SIG-M5 treated with dmso at 0.1 percent for 504 hours (cell line): ENCODE measurements at regions not wholly inside any gene's neighbourhood (a gene's known extent, or its start where the extent isn't known, plus 50 kb on each side); places are given as distances from the start of the nearest gene placed in this dataset.
"Not testable (repeated sequence)": the region's sequence is repeated elsewhere in the genome, so short reads cannot be mapped to it uniquely, and the experiment has no call there.

Experiments used
- DNase-seq: peaks from one replicate; lab custom pipeline; 2025; ENCODE audit not compliant: unreplicated experiment; lab: John Stamatoyannopoulos, UW

DNA sequence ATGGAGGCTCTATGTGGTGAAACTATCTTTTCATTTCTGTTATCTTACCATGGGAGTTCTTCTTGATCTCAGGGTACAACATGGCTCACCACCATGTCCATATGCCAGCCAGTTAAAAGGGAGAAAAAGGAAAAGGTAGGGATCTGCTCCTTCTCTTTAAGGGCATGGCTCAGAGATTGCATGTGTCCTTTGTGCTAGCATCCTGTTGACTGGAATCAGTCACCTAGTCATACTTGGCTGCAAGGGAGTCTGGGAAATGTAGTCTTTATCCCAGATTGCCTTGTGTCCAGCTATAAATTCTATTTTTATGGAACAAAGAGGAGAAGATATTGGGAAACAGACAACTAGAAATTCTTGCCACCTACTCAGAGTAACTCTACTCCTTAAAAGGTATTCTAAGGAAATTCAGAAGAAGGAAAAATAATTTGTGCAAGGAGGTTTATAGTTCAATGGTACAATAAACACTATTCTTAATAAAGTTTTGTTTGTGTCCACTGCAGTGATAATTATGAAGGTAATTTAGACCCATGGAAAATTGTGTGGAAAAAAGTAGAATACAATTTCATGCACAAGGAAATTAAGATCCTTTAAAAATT lies 86.4 kb upstream of the RPH3A start:
- DNase-seq, result no peak

DNA sequence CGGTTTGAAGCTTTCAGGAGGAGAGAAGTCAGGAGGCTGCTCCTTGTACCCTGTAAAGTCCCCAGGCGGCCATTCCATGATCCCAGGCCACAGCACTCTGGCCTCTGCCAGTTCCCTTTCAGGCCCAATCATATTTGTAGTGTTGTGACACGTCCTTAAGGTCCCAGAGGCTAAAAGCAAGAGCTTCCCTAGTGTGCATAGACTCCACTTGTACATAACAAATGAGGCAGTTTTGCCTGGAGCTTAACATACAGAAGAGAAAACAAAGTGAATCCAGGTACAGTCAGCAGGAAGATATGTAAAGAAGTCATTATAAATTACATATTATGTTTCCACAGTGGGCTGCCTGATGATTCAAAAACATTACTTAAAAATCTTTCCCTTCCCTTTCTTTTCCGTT lies 81.1 kb upstream of the RPH3A start:
- no peak for DNase-seq

DNA sequence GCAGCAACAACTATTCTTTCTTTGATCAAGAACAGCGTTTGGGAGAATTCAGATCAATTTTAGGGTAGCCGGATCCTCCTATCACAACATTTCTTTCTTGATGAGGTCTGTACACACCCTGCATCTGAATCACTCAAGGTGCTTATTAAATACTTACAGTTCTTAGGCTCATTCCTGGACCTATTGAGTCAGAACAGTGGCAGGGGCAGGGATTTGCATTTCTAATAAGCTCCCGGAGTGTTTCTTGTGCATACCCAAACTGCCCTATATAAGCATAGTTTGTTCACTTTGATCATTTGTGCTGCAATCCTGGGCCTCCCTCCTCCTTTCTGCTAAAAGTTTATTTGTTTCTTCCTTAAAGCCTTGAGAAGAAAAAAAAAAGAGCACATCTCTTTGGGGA lies 80.5 kb upstream of the RPH3A start:
- no peak for DNase-seq

DNA sequence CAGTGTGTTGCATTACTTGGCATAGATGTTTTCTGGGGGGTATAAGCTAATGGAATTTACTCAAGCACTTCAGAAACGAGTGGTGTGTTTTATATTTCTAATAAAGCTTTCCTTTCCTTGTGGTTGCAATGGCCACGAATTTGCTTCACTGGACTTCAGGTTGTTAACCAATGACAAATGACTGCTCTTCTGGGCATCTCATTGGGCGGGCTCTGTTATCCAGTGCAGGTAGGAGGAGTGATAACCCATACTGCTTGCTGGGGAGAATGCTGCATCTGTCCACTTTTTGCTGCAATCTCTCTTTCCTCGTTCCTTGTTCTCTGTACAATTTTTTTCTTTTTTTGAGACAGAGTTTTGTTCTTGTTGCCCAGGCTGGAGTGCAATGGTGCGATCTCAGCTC lies 80.0 kb upstream of the RPH3A start:
- no peak for DNase-seq

DNA sequence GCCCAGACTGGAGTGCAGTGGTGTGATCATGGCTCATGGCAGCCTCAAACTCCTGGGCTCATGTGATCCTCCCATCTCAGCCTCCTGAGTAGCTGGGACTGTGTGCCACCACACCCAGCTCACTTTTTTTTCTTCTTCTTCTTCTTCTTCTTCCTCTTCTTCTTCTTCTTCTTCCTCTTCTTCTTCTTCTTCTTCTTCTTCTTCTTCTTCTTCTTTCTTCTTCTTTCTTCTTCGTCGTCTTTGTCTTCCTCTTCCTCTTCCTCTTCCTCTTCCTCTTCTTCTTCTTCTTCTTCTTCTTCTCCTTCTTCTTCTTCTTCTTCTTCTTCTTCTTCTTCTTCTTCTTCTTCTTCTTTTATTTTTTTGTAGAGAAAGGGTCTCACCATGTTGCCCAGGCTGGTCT lies 78.8 kb upstream of the RPH3A start:
- not testable (repeated sequence) for DNase-seq

DNA sequence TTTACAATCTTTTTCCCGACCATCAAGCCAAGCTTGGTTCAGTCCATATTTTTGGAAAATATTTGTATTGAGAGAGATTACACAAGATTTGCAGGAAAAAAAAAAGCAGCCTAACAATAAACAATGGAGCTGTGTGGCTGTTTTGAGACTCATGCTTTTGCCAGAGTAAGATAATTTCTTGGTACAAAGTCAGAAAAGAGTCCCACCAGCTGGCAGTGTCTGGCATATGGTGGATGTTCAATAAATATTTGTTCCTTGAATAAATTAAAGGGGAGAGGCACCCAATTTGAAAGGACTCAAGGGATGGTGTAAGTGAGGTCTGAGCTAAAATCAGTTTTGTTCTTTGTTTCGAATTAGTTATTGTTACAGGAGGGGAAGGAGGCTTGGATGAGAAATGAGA lies 78.1 kb upstream of the RPH3A start:
- no peak for DNase-seq

DNA sequence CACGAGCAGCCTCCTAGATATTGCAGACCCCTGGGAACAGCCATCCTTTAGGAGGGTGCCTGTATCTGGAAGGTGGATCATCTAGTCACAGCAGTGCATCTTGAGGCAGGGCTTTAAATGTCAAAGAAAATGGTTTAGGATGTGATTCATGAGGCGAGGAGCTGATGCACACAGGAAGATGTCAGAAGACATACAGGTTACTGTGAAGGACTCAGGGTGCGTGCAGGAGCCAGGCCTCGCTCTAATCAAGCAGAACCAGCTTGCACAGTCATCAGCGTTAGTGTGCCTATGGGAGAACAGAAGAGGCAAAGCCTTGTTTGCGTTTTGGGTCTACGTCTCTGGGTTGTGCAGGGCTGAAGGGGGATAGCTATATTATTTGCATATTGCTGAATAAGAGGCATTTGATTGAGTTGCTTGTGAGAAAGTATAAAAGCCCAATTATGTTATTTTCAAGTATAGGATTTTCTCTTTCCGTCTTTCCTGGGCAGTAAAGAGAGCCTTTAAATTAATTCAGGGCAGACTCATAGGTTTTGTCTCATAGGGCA lies 77.3 kb upstream of the RPH3A start:
- no peak for DNase-seq

DNA sequence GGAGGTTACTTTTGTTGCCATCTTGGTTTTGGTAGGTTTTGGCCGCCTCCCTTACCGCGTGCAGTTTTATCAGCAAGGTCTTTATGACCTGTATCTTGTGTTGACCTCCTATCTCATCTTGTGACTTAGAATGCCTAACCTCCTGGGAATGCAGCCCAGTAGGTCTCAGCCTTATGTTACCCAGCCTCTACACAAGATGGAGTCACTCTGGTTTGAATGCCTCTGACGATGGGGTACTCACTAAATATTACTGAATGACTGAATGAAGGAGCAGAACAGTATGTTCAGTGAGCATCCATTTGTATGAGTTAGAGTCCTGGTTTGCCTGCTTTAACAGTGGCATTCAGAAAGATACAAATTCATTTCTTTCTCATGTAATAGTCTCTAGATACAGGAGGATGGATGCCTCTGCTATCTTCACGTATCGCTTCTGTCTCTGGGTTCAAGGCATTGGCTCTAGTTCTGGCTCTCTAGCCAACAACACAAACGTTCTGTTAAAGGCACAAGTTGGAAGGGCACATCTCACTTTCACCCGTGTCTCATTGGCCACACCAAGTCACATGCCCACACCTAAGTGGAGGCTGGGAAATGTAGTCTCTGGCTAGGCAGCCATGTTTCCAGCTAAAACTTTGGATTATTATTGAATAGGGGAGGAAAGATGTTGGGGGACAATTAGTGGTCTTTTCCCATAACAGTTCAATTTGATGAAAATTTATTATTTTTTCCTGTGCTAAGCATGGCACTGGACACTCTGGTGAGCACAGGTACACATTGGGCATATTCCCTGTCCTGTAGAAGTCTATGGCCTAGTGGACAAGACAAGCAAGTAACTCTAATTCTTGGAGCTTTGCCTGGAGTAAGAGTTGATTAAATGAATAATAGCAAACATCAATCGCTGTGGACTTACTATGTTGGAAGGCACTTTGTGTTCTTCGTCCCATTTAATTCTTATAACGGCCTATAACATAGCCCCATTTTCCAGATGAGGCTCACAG lies 75.2 kb upstream of the RPH3A start:
- peak; percentile 13 for DNase-seq

DNA sequence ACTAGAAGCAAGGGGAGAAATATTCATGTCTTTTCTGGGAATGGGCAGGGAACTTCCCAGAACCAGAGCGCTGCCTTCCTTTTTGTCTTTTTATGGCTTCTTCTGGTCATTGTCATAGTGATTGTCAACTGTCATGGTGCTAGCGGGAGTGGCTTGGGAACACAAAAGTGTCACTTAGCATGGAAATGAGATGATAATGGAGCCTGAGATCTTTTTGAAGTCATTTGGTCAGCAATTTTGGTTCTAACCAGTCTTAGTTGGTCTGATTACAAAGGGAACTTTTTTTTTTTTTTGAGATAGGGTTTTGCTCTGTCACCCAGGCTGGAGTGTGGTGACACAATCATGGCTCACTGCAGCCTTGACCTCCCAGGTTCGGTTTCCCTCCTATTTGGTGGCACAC lies 62.7 kb upstream of the RPH3A start:
- DNase-seq, result no peak

DNA sequence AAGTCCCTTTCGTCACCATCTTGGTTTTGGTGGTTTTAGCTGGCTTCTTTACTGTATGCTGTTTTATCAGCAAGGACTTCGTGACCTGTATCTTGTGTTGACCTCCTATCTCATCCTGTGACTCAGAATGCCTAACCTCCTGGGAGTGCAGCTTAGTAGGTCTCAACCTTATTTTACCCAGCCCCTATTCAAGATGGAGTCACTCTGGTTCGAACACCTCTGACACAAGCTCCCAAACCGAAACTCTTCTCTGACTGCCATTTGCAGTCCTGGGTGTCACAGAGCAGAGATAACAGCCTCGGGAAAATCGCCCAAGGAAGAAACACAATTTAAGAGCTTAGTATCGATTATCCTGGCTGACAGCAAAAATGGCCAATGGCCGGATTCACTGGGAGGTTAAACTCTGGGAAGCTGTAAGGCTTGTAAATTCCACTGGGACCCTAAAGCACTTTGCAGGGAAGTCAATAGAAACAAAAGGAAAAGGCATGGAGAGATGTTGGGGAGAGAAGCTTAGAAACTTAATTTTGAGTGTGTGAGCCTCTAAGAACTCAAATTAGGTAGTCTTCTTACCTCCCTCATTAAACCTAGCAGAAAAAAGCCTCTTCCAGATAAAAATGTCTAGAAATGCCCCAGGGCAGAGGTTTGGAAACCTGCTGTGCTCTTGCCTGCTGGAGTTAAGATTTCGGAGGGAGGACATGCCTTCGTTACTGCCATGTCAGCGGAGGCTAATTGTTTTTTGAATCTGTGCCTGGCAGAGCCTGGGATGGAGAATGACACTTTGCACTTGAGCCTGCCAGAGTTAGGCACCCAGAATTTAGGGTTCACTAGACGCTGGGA lies 56.5 kb upstream of the RPH3A start:
- no peak for DNase-seq

DNA sequence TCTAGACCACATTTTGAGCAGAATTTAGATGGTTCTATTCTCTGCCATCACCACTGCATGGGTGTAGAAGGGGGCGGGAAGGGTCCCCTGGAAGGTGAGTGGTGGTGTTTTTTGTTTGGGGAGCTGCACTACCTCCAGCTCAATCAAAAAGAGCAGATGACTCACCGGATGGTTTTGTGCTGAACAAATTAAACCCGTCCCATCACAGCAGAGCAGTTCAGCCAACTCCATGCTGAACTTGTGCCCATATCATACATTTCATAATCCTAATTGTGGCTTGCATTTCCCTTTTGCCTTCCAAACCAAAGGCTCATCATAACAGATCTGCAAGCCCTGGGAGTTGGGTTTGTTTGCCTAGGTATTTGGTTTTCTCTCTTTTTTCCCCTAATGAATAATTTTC lies 53.0 kb upstream of the RPH3A start:
- no peak for DNase-seq

DNA sequence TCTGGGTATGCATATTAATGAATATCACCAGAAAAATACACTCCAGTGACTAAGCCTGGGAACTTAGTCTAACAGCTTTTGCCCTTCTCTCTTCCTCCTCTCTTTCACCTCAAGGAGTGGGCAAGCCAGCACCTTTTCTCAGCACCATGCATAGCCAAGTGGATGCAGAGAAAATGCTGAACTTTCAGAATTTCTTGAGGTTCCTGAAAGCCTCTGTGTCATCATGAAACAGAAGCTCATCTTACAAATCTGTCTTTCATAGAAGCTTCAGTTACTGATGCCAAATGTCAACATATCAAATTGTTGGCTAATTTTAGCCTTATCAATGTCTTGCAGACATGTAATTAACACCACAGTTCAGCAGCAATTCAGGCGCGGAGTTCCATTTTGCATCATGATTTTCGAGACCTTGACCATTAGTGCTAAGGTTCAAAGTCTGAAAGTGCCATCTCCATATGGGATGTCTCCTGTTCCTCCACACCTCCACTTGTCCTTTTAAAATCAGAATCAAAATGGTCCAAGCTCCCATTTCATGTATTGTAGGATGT lies 51.1 kb upstream of the RPH3A start:
- no peak for DNase-seq

DNA sequence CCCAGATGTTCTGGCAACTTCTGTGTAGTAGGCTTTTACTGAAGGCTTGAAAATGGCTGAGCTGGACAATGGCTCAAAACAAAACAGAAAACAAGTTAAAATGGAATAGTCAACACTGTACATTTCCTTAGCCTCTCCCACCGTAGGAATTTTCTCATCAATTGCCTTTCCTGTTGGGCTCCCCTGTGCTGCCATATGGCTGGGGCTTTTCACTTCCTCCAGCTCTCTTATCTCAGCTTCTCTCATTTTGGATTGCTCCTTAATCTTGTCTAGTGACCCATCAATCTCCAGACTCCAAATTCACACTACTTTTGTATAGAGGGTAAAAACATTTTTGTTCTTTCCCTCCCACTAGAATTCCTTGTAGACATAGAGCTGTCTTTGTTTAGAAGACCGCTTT lies 50.4 kb upstream of the RPH3A start:
- DNase-seq, result no peak
